Small intestine (tissue), 7 donors: ENCODE measurements at regions not wholly inside any gene's neighbourhood (a gene's known extent, or its start where the extent isn't known, plus 50 kb on each side); places are given as distances from the start of the nearest gene placed in this dataset.

Source experiments
- DNase-seq, 2 donors: peaks; one replicate each; pipeline versions ENCODE4 v3.0.0 to v3.0.0-alpha.2; 2013
- FAIRE-seq: peaks from 2 replicates; lab custom pipeline; 2012; peaks lifted over from hg19 to GRCh38; lab: Jason Lieb, UNC
- H3K27ac ChIP-seq, 3 donors: one replicate each; pipeline ENCODE4 v1.5.1; 2013; ENCODE audit warnings: low read length in 2 of 3, mild to moderate bottlenecking in 2 of 3, control low read depth in 1 of 3, inconsistent platforms in 1 of 3, low read depth in 1 of 3, moderate library complexity in 1 of 3
- H3K27me3 ChIP-seq, 3 donors: one replicate each; pipeline ENCODE4 v1.6.1; 2013; ENCODE audit warnings: low read length in 3 of 3, inconsistent platforms in 1 of 3; ENCODE audit not compliant: control insufficient read depth in 3 of 3, insufficient read depth in 3 of 3
- H3K36me3 ChIP-seq, 3 donors: one replicate each; pipeline ENCODE4 v1.6.1; 2013; ENCODE audit warnings: low read length in 3 of 3, inconsistent platforms in 1 of 3, low read depth in 1 of 3, mild to moderate bottlenecking in 1 of 3, moderate library complexity in 1 of 3; ENCODE audit not compliant: control insufficient read depth in 3 of 3, insufficient read depth in 2 of 3
- H3K4me1 ChIP-seq, 3 donors: one replicate each; pipeline ENCODE4 v1.6.1; 2013; ENCODE audit warnings: low read length in 2 of 3, inconsistent platforms in 1 of 3, low read depth in 1 of 3, mild to moderate bottlenecking in 1 of 3, moderate library complexity in 1 of 3; ENCODE audit not compliant: control insufficient read depth in 3 of 3, insufficient read depth in 2 of 3
- H3K4me3 ChIP-seq, 3 donors: one replicate each; pipeline ENCODE4 v1.5.1; 2013; ENCODE audit warnings: low read length in 3 of 3, control low read depth in 1 of 3, inconsistent platforms in 1 of 3, low read depth in 1 of 3, mild to moderate bottlenecking in 1 of 3, moderate library complexity in 1 of 3
- H3K9me3 ChIP-seq, 2 donors: one replicate each; pipeline ENCODE4 v1.6.1; 2013; ENCODE audit warnings: low read depth in 1 of 2, low read length in 1 of 2; ENCODE audit not compliant: control insufficient read depth in 2 of 2, insufficient read depth in 1 of 2
- WGBS, 3 donors: extraction: QIAGEN DNeasy Blood & Tissue Kit; methylation state at CpG; one replicate each; pipeline ENCODE4 v1.1.7; 2013; 5-methylcytosine and 5-hydroxymethylcytosine counted together
- donor health status: healthy with polysubstance abuse.
- donor health status: control.
- donor health status: control.
- donor health status: Bipolar disorder and iron deficiency.
- donor health status: healthy.

GRCh38 chr11:95650276-95650675 is 139.3 kb downstream of the FAM76B start:
- DNase-seq (no peak), FAIRE-seq (no peak)
- Histone ChIP-seq H3K4me3 (no peak overlapping the region), H3K36me3 (no peaks in the 10 kb centered on the region), H3K4me1 (no peaks in the 10 kb centered on the region), H3K27me3 (no peaks in the 10 kb centered on the region), H3K27ac (no peak overlapping the region), H3K9me3 (peaks cover 0 to 4% of the 10 kb centered on the region in 2 donors)
- 68 to 70% (median 70%) methylated on average over 1 of the region's 1 CpG for WGBS, 3 donors

- H3K27ac ChIP-seq = no peak overlapping the region
- H3K27me3 ChIP-seq = no peaks in the 10 kb centered on the region
- 62 to 78% (median 62%) methylated on average over 2 of the region's 2 CpGs for whole genome bisulfite sequencing, 3 donors
- FAIRE-seq (no peak), DNase-seq (no peak)
- no peak overlapping the region for H3K4me3 ChIP-seq
- no peaks in the 10 kb centered on the region for H3K4me1 ChIP-seq
- H3K9me3 ChIP-seq = peaks cover 0 to 4% of the 10 kb centered on the region in 2 donors
- H3K36me3 ChIP-seq = no peaks in the 10 kb centered on the region
Measured at GRCh38 chr11:95647871-95648270, 141.7 kb downstream of the FAM76B start.

- no peaks in the 10 kb centered on the region for H3K4me1 ChIP-seq
- no peaks in the 10 kb centered on the region for H3K27me3 ChIP-seq
- H3K36me3 ChIP-seq = no peaks in the 10 kb centered on the region
- 93 to 97% (median 95%) methylated on average over 1 of the region's 1 CpG for WGBS, 3 donors
- no peak for DNase-seq
- H3K9me3 ChIP-seq = peaks cover 0 to 4% of the 10 kb centered on the region in 2 donors
- FAIRE-seq = no peak
- H3K27ac ChIP-seq = no peak overlapping the region
- no peak overlapping the region for H3K4me3 ChIP-seq
Measured at GRCh38 chr11:95647355-95647754, 142.2 kb downstream of the FAM76B start.

- Histone ChIP-seq H3K4me1 (no peaks in the 10 kb centered on the region), H3K4me3 (no peak overlapping the region), H3K36me3 (no peaks in the 10 kb centered on the region), H3K27me3 (no peaks in the 10 kb centered on the region), H3K27ac (no peak overlapping the region), H3K9me3 (peaks cover 0 to under 1% of the 10 kb centered on the region in 2 donors)
- DNase-seq (no peak), FAIRE-seq (no peak)
- WGBS, 3 donors = 45 to 62% (median 49%) methylated on average over 3 of the region's 3 CpGs
Measured at GRCh38 chr11:95641495-95641894, 148.1 kb downstream of the FAM76B start.

- Histone ChIP-seq H3K4me3 (no peak overlapping the region), H3K9me3 (no peaks in the 10 kb centered on the region), H3K36me3 (no peaks in the 10 kb centered on the region), H3K4me1 (no peaks in the 10 kb centered on the region), H3K27me3 (no peaks in the 10 kb centered on the region), H3K27ac (no peak overlapping the region)
- WGBS, 3 donors = 82 to 87% (median 84%) methylated on average over 1 of the region's 1 CpG
- FAIRE-seq (no peak), DNase-seq (no peak)
Measured at GRCh38 chr11:95638501-95638900, 151.1 kb downstream of the FAM76B start.

- H3K27me3 ChIP-seq = no peaks in the 10 kb centered on the region
- H3K9me3 ChIP-seq = no peaks in the 10 kb centered on the region
- no peak overlapping the region for H3K4me3 ChIP-seq
- H3K4me1 ChIP-seq = no peaks in the 10 kb centered on the region
- 63 to 78% (median 74%) methylated on average over 7 of the region's 7 CpGs for WGBS, 3 donors
- FAIRE-seq (no peak), DNase-seq (no peak)
- no peaks in the 10 kb centered on the region for H3K36me3 ChIP-seq
- H3K27ac ChIP-seq = no peak overlapping the region
Measured at GRCh38 chr11:95625164-95625900, 164.2 kb downstream of the FAM76B start.

GRCh38 chr11:95616256-95616804 is 173.3 kb downstream of the FAM76B start:
- Histone ChIP-seq H3K27me3 (no peaks in the 10 kb centered on the region), H3K4me1 (no peaks in the 10 kb centered on the region), H3K4me3 (no peak overlapping the region), H3K9me3 (no peaks in the 10 kb centered on the region), H3K36me3 (no peaks in the 10 kb centered on the region), H3K27ac (no peak overlapping the region)
- WGBS, 3 donors = 82 to 88% (median 83%) methylated on average over 1 of the region's 1 CpG
- FAIRE-seq (no peak), DNase-seq (no peak)

- Histone ChIP-seq H3K4me3 (no peak overlapping the region), H3K27me3 (no peaks in the 10 kb centered on the region)
- FAIRE-seq = no peak
Measured at GRCh38 chr11:95611827-95612226, 177.8 kb downstream of the FAM76B start.

More at GRCh38 chr11:95611827-95612226, 177.8 kb downstream of the FAM76B start:
- Histone ChIP-seq H3K36me3 (no peaks in the 10 kb centered on the region), H3K9me3 (no peaks in the 10 kb centered on the region), H3K4me1 (no peaks in the 10 kb centered on the region), H3K27ac (no peak overlapping the region)
- no peak for DNase-seq
